OCI-LY1 (cell line): ENCODE measurements at regions not wholly inside any gene's neighbourhood (a gene's known extent, or its start where the extent isn't known, plus 50 kb on each side); places are given as distances from the start of the nearest gene placed in this dataset.

ENCODE experiments used
- H2AFZ ChIP-seq: fragments of 200-600 bp; sonication (generic), shearing (Covaris generic); 2 replicates; pipeline ENCODE4 v1.6.0; 2014; ENCODE audit warnings: antibody characterized with exemption, mild to moderate bottlenecking, low read length
- H3F3A ChIP-seq: fragments of 200-600 bp; sonication (generic), shearing (Covaris generic); 2 replicates; pipeline ENCODE4 v1.6.0; 2014; ENCODE audit warnings: mild to moderate bottlenecking, antibody characterized with exemption, low read length, moderate library complexity; ENCODE audit not compliant: insufficient read depth
- H3K27ac ChIP-seq: fragments of 200-600 bp; sonication (generic); 2 replicates; pipeline ENCODE4 v1.5.1; 2014; ENCODE audit warnings: low read length, mixed run types, mild to moderate bottlenecking, low read depth; ENCODE audit not compliant: poor library complexity, severe bottlenecking
- H3K27me3 ChIP-seq: fragments of 200-600 bp; sonication (generic); 2 replicates; pipeline ENCODE4 v1.6.0; 2014; ENCODE audit warnings: antibody characterized with exemption, mild to moderate bottlenecking, low read length, moderate library complexity; ENCODE audit not compliant: insufficient read depth
- H3K36me3 ChIP-seq: fragments of 200-600 bp; sonication (generic); 2 replicates; pipeline ENCODE4 v1.6.1; 2014; ENCODE audit warnings: mild to moderate bottlenecking, antibody characterized with exemption, low read length, moderate library complexity, mixed read lengths; ENCODE audit not compliant: insufficient read depth
- H3K4me1 ChIP-seq: fragments of 200-600 bp; sonication (generic); 2 replicates; pipeline ENCODE4 v1.5.1; 2014; ENCODE audit warnings: mild to moderate bottlenecking, low read length, moderate library complexity; ENCODE audit not compliant: insufficient read depth, severe bottlenecking
- H3K4me2 ChIP-seq: fragments of 200-600 bp; sonication (generic), shearing (Covaris generic); 2 replicates; pipeline ENCODE4 v1.6.1; 2014; ENCODE audit warnings: low read length
- H3K4me3 ChIP-seq: fragments of 200-600 bp; sonication (generic); 2 replicates; pipeline ENCODE4 v1.5.1; 2014; ENCODE audit warnings: low read length, low read depth, mild to moderate bottlenecking, mixed read lengths; ENCODE audit not compliant: poor library complexity, severe bottlenecking
- H3K79me2 ChIP-seq: fragments of 200-600 bp; shearing (Covaris generic); 2 replicates; pipeline ENCODE4 v1.6.1; 2016; ENCODE audit warnings: mixed run types, low read length, mixed read lengths; ENCODE audit not compliant: insufficient read depth
- H3K9ac ChIP-seq: fragments of 200-600 bp; sonication (generic), shearing (Covaris generic); 2 replicates; pipeline ENCODE4 v1.6.1; 2014; ENCODE audit warnings: mild to moderate bottlenecking, low read length, mixed read lengths
- H3K9me2 ChIP-seq: fragments of 200-600 bp; sonication (generic), shearing (Covaris generic); 2 replicates; pipeline ENCODE4 v1.6.1; 2014; ENCODE audit warnings: low read depth, mild to moderate bottlenecking, low read length, mixed read lengths
- H3K9me3 ChIP-seq: fragments of 200-600 bp; shearing (Covaris generic); 2 replicates; pipeline ENCODE4 v1.6.1; 2014; ENCODE audit warnings: low read length, mixed read lengths
- H4K20me1 ChIP-seq: fragments of 200-600 bp; sonication (generic), shearing (Covaris generic); 2 replicates; pipeline ENCODE4 v1.6.0; 2016; ENCODE audit warnings: mild to moderate bottlenecking, low read length; ENCODE audit not compliant: insufficient read depth
- CTCF ChIP-seq: fragments of 200-600 bp; sonication (generic), shearing (Covaris generic); IDR thresholded peaks from 2 replicates; pipeline ENCODE4 v1.5.1; 2017; ENCODE audit warnings: mild to moderate bottlenecking, antibody characterized with exemption, low read length, moderate library complexity, mixed read lengths
- EZH2 ChIP-seq: fragments of 200-600 bp; sonication (generic), shearing (Covaris generic); IDR thresholded peaks from 2 replicates; pipeline ENCODE4 v1.8.0; 2017; ENCODE audit warnings: borderline replicate concordance, mixed run types, mild to moderate bottlenecking, antibody characterized with exemption, low read length, moderate library complexity, mixed read lengths

DNA sequence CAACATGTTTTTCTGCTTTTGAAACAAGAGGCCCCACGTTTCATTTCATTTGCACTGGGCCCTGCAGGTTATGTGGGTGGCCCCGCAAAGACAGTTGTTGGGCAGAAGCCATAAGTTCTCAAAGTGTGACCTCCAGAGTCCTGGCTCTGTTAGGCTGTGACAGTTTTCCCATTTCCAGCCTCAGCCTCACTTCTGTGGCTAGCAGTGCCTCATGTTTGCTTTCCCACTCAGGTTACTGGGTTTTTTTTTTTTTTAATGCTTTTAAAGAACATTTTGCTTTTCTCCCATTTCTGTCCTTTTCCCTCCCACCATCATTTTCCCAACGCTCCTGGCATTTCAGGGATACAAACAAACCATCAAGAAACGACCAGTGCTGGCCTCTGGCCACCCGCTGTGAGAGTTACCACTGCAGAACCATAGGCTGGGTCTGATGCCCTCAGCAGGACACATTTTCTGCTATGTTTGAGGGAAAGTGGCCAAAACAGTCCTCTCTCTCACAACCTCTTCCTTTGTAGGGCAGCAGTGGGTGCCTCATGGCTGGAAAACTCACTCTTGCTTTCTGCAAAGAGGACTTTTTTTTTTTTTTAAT lies 159.0 kb upstream of the MPHOSPH6 start:
- Histone ChIP-seq H4K20me1 (no peaks in the 10 kb centered on the region), H2AFZ (no peak overlapping the region), H3K4me2 (no peak overlapping the region), H3K27me3 (no peaks in the 10 kb centered on the region), H3K4me1 (no peaks in the 10 kb centered on the region), H3K9me2 (no peaks in the 10 kb centered on the region), H3K4me3 (no peak overlapping the region), H3K27ac (no peak overlapping the region), H3K79me2 (no peaks in the 10 kb centered on the region), H3K9ac (no peak overlapping the region), H3F3A (no peaks in the 10 kb centered on the region), H3K9me3 (no peaks in the 10 kb centered on the region), H3K36me3 (no peaks in the 10 kb centered on the region)
- TF ChIP-seq EZH2 (no peak), CTCF (no peak)

GRCh38 chr16:82323171-82323570 lies 153.1 kb upstream of the MPHOSPH6 start:
- Histone ChIP-seq H3K4me2 (no peak overlapping the region), H3K4me3 (no peak overlapping the region), H3K36me3 (no peaks in the 10 kb centered on the region), H3K27ac (no peak overlapping the region), H3K9ac (no peak overlapping the region), H2AFZ (no peak overlapping the region), H3K27me3 (no peaks in the 10 kb centered on the region), H3F3A (no peaks in the 10 kb centered on the region), H3K79me2 (no peaks in the 10 kb centered on the region), H3K9me2 (no peaks in the 10 kb centered on the region), H3K4me1 (no peaks in the 10 kb centered on the region), H3K9me3 (peaks cover 4% of the 10 kb centered on the region; the same call in 1 of the 2 replicates), H4K20me1 (no peaks in the 10 kb centered on the region)
- TF ChIP-seq EZH2 (no peak), CTCF (no peak)

GRCh38 chr16:82322177-82322576 lies 152.2 kb upstream of the MPHOSPH6 start:
- H3K27me3 ChIP-seq, result no peaks in the 10 kb centered on the region
- no peak for TF ChIP-seq EZH2
- TF ChIP-seq CTCF, result no peak

More at GRCh38 chr16:82322177-82322576, 152.2 kb upstream of the MPHOSPH6 start:
- no peaks in the 10 kb centered on the region for H3F3A ChIP-seq
- H3K4me2 ChIP-seq, result no peak overlapping the region
- H3K27ac ChIP-seq, result no peak overlapping the region
- peaks cover 4% of the 10 kb centered on the region; the same call in 1 of the 2 replicates for H3K9me3 ChIP-seq
- no peaks in the 10 kb centered on the region for H3K4me1 ChIP-seq
- H3K36me3 ChIP-seq, result no peaks in the 10 kb centered on the region
- H3K9me2 ChIP-seq, result no peaks in the 10 kb centered on the region
- no peaks in the 10 kb centered on the region for H3K79me2 ChIP-seq
- no peak overlapping the region for H3K4me3 ChIP-seq
- no peak overlapping the region for H2AFZ ChIP-seq
- no peaks in the 10 kb centered on the region for H4K20me1 ChIP-seq
- no peak overlapping the region for H3K9ac ChIP-seq
